Smooth muscle cell (in vitro differentiated cells): ENCODE measurements at regions not wholly inside any gene's neighbourhood (a gene's known extent, or its start where the extent isn't known, plus 50 kb on each side); places are given as distances from the start of the nearest gene placed in this dataset.
"Not testable (repeated sequence)": the region's sequence is repeated elsewhere in the genome, so short reads cannot be mapped to it uniquely, and the experiment has no call there.

Source experiments
- DNase-seq: peaks from one replicate; lab custom pipeline; 2025; ENCODE audit not compliant: unreplicated experiment; lab: John Stamatoyannopoulos, UW
- H2AFZ ChIP-seq: fragments of 200-600 bp; sonication (generic); 2 replicates; pipeline ENCODE4 v1.6.0; 2016; ENCODE audit warnings: antibody characterized with exemption, low read depth, mild to moderate bottlenecking
- H3F3A ChIP-seq: fragments of 200-600 bp; sonication (generic); 2 replicates; pipeline ENCODE4 v1.6.0; 2017; ENCODE audit warnings: antibody characterized with exemption, low read depth
- H3K27ac ChIP-seq: fragments of 200-600 bp; sonication (generic); 2 replicates; pipeline ENCODE4 v1.5.1; 2016; ENCODE audit warnings: low read depth, mild to moderate bottlenecking
- H3K27me3 ChIP-seq: fragments of 200-600 bp; sonication (generic); 2 replicates; pipeline ENCODE4 v1.6.1; 2016; ENCODE audit warnings: low read depth, mild to moderate bottlenecking
- H3K36me3 ChIP-seq: fragments of 200-600 bp; sonication (generic); 2 replicates; pipeline ENCODE4 v1.5.1; 2016; ENCODE audit warnings: low read depth
- H3K4me1 ChIP-seq: fragments of 200-600 bp; sonication (generic); 2 replicates; pipeline ENCODE4 v1.5.1; 2016; ENCODE audit warnings: low read depth
- H3K4me2 ChIP-seq: fragments of 200-600 bp; sonication (generic); 2 replicates; pipeline ENCODE4 v1.6.0; 2016; ENCODE audit warnings: mild to moderate bottlenecking
- H3K4me3 ChIP-seq: fragments of 200-600 bp; sonication (generic); 2 replicates; pipeline ENCODE4 v1.5.1; 2016; ENCODE audit warnings: mild to moderate bottlenecking
- H3K79me2 ChIP-seq: fragments of 200-600 bp; sonication (generic); 2 replicates; pipeline ENCODE4 v1.6.0; 2016; ENCODE audit warnings: low read depth, mild to moderate bottlenecking
- H3K9ac ChIP-seq: fragments of 200-600 bp; sonication (generic); 2 replicates; pipeline ENCODE4 v1.6.0; 2016; ENCODE audit warnings: low read depth
- H3K9me3 ChIP-seq: fragments of 200-600 bp; sonication (generic); replicated peaks from 2 replicates; pipeline ENCODE4 v1.5.1; 2016; ENCODE audit warnings: low read depth
- H4K20me1 ChIP-seq: fragments of 200-600 bp; sonication (generic); 2 replicates; pipeline ENCODE4 v1.6.0; 2016; ENCODE audit warnings: low read depth
- WGBS: methylation state at CpG from one replicate; pipeline ENCODE4 v1.1.7; 2016; ENCODE audit warnings: low lambda C conversion rate; 5-methylcytosine and 5-hydroxymethylcytosine counted together
- TF ChIP-seq, protein P1 (sequence below): fragments of 200-600 bp; sonication (generic); IDR thresholded peaks from 2 replicates; pipeline ENCODE4 v1.5.1; 2017; ENCODE audit warnings: borderline replicate concordance, mild to moderate bottlenecking, antibody characterized with exemption; ENCODE audit not compliant: insufficient read depth, poor library complexity, severe bottlenecking

DNA sequence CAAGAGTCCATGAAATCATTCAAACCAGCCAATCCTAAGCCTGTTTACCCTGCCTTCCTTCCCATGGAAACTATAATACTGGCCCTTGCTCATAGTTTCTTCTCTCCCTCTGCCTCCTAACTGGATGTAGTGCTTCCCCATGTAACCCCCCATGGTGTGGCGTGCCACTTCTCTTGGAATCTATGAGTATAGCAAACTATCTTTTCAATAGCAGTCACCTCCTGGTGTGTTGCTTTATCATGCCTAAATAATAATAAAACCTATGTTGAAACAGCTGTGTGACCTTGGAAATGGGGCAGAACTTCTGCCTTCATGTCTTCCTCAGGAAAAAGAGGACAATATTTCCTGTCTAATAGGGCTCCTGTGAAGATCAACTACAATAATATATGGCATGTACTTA is 234.8 kb upstream of the EDNRA start:
- no peak overlapping the region for H3K4me3 ChIP-seq
- no peak overlapping the region for H2AFZ ChIP-seq
- no peaks in the 10 kb centered on the region for H3K9me3 ChIP-seq
- WGBS, result 96% methylated on average over 1 of the region's 1 CpG
- no peak overlapping the region for H3K4me2 ChIP-seq
- no peaks in the 10 kb centered on the region for H3F3A ChIP-seq
- DNase-seq, result no peak
- no peaks in the 10 kb centered on the region for H3K79me2 ChIP-seq
- no peak overlapping the region for H3K27ac ChIP-seq
- no peaks in the 10 kb centered on the region for H3K36me3 ChIP-seq
- no peaks in the 10 kb centered on the region for H3K4me1 ChIP-seq
- no peaks in the 10 kb centered on the region for H4K20me1 ChIP-seq
- no peaks in the 10 kb centered on the region for H3K27me3 ChIP-seq
- no peak overlapping the region for H3K9ac ChIP-seq
- TF ChIP-seq, protein P1, sequence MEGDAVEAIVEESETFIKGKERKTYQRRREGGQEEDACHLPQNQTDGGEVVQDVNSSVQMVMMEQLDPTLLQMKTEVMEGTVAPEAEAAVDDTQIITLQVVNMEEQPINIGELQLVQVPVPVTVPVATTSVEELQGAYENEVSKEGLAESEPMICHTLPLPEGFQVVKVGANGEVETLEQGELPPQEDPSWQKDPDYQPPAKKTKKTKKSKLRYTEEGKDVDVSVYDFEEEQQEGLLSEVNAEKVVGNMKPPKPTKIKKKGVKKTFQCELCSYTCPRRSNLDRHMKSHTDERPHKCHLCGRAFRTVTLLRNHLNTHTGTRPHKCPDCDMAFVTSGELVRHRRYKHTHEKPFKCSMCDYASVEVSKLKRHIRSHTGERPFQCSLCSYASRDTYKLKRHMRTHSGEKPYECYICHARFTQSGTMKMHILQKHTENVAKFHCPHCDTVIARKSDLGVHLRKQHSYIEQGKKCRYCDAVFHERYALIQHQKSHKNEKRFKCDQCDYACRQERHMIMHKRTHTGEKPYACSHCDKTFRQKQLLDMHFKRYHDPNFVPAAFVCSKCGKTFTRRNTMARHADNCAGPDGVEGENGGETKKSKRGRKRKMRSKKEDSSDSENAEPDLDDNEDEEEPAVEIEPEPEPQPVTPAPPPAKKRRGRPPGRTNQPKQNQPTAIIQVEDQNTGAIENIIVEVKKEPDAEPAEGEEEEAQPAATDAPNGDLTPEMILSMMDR, result no peak

DNA sequence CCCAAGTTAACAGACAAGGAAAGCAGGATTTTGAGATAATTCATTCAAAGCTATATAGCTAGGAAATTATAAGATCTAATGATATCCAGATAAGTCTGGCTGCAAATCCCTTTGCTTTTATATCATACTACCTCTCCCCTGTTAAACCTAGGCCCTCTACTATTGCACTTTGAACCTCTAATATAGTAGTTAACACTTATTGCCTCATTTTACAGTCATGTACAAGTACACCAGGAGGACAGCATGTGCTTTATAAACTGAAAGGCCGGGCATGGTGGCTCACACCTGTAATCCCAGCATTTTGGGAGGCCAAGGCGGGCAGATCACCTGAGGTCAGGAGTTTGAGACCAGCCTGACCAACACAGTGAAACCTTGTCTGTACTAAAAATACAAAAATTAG is 234.4 kb upstream of the EDNRA start:
- not testable (repeated sequence) for H3K79me2 ChIP-seq, H3F3A ChIP-seq, H3K4me3 ChIP-seq, H2AFZ ChIP-seq, H3K9me3 ChIP-seq, H3K27ac ChIP-seq, H4K20me1 ChIP-seq, H3K4me2 ChIP-seq, H3K27me3 ChIP-seq, H3K9ac ChIP-seq, H3K4me1 ChIP-seq, H3K36me3 ChIP-seq, DNase-seq
- 95% methylated on average over 2 of the region's 2 CpGs for WGBS

DNA sequence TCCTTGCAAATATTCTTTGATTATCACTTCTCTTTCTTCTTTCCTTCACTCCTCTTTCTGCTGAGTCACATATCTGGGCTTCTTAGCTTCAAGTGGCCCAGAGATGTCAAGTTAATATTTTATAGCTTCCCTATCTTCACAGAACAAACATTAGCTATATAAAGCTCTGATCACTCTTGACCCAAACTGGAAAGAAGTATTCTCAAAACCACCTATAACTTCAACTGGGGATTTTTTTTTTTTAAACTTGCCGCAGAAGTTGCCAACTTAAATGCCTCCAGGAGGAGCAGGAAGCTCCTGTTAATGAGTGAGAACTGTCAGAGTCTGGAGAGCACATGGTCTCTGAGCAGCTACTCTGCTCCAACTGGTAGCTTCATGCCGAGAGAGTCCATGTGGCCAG is 233.3 kb upstream of the EDNRA start:
- H3K9ac ChIP-seq, result no peak overlapping the region
- no peak overlapping the region for H3K27ac ChIP-seq
- H3K4me1 ChIP-seq, result no peaks in the 10 kb centered on the region
- H3K4me3 ChIP-seq, result no peak overlapping the region
- H3K9me3 ChIP-seq, result no peaks in the 10 kb centered on the region
- no peaks in the 10 kb centered on the region for H3F3A ChIP-seq
- DNase-seq, result no peak
- WGBS, result 50% methylated on average over 2 of the region's 2 CpGs
- TF ChIP-seq, protein P1, result no peak
- H3K79me2 ChIP-seq, result no peaks in the 10 kb centered on the region
- peak overlapping the region; percentile 75 for H2AFZ ChIP-seq
- no peaks in the 10 kb centered on the region for H3K27me3 ChIP-seq
- no peaks in the 10 kb centered on the region for H3K36me3 ChIP-seq
- no peaks in the 10 kb centered on the region for H4K20me1 ChIP-seq
- no peak overlapping the region for H3K4me2 ChIP-seq

DNA sequence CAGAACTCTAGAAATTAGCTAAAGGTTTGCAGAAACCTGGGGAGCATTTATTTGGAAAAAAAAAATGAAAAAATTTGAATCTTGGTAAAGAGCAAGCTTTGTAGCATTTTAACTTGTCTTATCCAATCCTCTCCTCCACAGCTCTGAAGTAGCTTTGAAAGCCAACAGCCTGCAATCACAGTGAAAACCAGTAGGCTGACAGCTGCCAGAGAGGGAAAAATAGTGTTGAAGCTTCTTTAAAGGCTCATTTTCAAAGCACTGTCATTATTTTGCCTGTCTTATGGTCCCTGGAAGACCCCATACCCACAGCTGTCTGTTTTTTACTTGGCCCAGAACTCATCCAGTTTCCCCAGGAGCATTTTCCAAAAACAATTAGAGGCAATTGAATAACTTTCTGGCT is 230.8 kb upstream of the EDNRA start:
- H3K4me1 ChIP-seq, result no peaks in the 10 kb centered on the region
- H3K9ac ChIP-seq, result no peak overlapping the region
- no peak overlapping the region for H3K4me3 ChIP-seq
- no peaks in the 10 kb centered on the region for H3K79me2 ChIP-seq
- H3K9me3 ChIP-seq, result no peaks in the 10 kb centered on the region
- no peak overlapping the region for H2AFZ ChIP-seq
- H3K27ac ChIP-seq, result no peak overlapping the region
- no peak for DNase-seq
- TF ChIP-seq, protein P1, result no peak
- no peaks in the 10 kb centered on the region for H4K20me1 ChIP-seq
- H3K36me3 ChIP-seq, result no peaks in the 10 kb centered on the region
- H3F3A ChIP-seq, result no peaks in the 10 kb centered on the region
- H3K27me3 ChIP-seq, result no peaks in the 10 kb centered on the region
- H3K4me2 ChIP-seq, result no peak overlapping the region

DNA sequence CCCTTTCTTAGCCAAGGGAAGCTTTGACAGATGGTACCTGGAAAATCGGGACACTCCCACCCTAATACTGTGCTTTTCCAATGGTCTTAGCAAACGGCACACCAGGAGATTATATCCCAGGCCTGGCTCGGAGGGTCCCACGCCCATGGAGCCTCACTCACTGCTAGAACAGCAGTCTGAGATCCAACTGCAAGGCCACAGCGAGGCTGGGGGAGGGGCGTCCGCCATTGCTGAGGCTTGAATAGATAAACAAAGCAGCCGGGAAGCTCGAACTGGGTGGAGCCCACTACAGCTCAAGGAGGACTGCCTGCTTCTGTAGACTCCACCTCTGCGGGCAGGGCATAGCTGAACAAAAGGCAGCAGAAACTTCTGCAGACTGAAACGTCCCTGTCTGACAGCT is 225.6 kb upstream of the EDNRA start:
- H3K27me3 ChIP-seq, H3K4me3 ChIP-seq, H3K36me3 ChIP-seq, H3K79me2 ChIP-seq, H3K4me1 ChIP-seq, H3K9me3 ChIP-seq, H3K9ac ChIP-seq, H3K27ac ChIP-seq, H3F3A ChIP-seq, H3K4me2 ChIP-seq, H4K20me1 ChIP-seq, DNase-seq, H2AFZ ChIP-seq: not testable (repeated sequence)
- 93% methylated on average over 11 of the region's 11 CpGs for WGBS

DNA sequence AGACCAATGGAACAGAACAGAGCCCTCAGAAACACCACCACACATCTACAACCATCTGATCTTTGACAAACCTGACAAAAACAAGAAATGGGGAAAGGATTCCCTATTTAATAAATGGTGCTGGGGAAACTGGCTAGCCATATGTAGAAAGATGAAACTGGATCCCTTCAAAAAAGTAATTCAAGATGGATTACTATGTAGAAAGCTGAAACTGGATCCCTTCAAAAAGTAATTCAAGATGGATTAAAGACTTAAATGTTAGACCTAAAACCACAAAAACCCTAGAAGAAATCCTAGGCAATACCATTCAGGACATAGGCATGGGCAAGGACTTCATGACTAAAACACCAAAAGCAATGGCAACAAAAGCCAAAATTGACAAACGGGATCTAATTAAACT is 221.6 kb upstream of the EDNRA start:
- WGBS, result 64% methylated on average over 1 of the region's 1 CpG
- not testable (repeated sequence) for H4K20me1 ChIP-seq, H3K9me3 ChIP-seq, H3K4me1 ChIP-seq, H3K27ac ChIP-seq, H3K9ac ChIP-seq, DNase-seq, H3K36me3 ChIP-seq, H3K27me3 ChIP-seq, H2AFZ ChIP-seq, H3K4me3 ChIP-seq, H3K4me2 ChIP-seq, H3K79me2 ChIP-seq, H3F3A ChIP-seq
